ENCODE measurements at regions not wholly inside any gene's neighbourhood (a gene's known extent, or its start where the extent isn't known, plus 50 kb on each side); places are given as distances from the start of the nearest gene placed in this dataset.

DNA sequence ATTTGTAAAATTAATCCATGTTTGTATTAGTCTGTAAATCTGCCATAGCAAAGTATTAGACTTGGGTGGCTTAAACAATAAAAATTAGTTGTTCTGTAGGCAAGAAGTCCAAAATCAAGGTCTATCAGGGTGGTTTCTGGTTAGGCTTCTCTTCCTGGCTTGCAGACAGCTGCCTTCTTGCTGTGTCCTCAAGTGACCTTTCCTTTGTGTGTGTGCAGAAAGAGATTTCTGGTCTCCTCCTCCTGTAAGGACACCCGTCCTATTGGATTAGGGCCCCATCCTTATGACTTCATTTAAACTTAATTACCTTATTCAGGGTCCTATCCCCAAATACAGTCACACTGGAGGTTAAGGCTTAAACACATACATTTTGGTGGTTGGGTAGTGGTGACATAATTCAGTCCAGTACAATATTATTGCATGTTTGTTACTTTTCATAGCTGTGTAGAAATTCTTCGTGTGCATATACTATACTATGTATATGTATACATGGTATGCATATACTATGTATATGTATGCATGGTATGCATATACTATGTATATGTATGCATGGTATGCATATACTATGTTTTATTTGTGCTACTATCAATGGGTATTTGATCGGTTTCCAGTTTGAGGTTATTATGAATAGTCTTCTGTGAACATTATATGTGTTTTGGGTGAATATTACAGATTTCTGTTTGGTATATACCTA is 57.9 kb upstream of the RNU6-1 start:
- no peak for DNase-seq (ENCODE audit: low read depth, low spot score)
- Histone ChIP-seq H3K36me3 (ENCODE audit: control insufficient read depth in 2 of 2, extremely low read depth in 1 of 2, insufficient read depth in 2 of 2, low read length in 2 of 2) (no peaks in the 10 kb centered on the region), H2AFZ (ENCODE audit: control insufficient read depth, low read length) (no peak overlapping the region), H3K9me1 (ENCODE audit: control insufficient read depth, extremely low read depth, insufficient read depth, low read length) (no peaks in the 10 kb centered on the region), H3K9me3 (ENCODE audit: control insufficient read depth, low read depth, low read length) (no peaks in the 10 kb centered on the region), H3K27me3 (ENCODE audit: control insufficient read depth, extremely low read depth, insufficient read depth, low read length) (no peaks in the 10 kb centered on the region), H3K4me3 (ENCODE audit: control insufficient read depth in 2 of 3, extremely low read depth in 1 of 3, insufficient read depth in 2 of 3, low read depth in 1 of 3, low read length in 3 of 3) (no peak overlapping the region), H4K20me1 (ENCODE audit: control insufficient read depth, extremely low read depth, insufficient read depth, low read length) (no peaks in the 10 kb centered on the region), H3K27ac (ENCODE audit: control insufficient read depth, insufficient read depth, low read length) (no peak overlapping the region), H3K79me2 (ENCODE audit: control insufficient read depth, insufficient read depth, low read length) (no peaks in the 10 kb centered on the region), H3K9ac (ENCODE audit: control insufficient read depth, extremely low read depth, insufficient read depth, low read length) (no peak overlapping the region), H3K4me2 (ENCODE audit: control insufficient read depth, extremely low read depth, insufficient read depth, low read depth, low read length) (no peak overlapping the region), H3K4me1 (ENCODE audit: control insufficient read depth, extremely low read depth, insufficient read depth, low read length) (no peaks in the 10 kb centered on the region)
- TF ChIP-seq, protein P1, sequence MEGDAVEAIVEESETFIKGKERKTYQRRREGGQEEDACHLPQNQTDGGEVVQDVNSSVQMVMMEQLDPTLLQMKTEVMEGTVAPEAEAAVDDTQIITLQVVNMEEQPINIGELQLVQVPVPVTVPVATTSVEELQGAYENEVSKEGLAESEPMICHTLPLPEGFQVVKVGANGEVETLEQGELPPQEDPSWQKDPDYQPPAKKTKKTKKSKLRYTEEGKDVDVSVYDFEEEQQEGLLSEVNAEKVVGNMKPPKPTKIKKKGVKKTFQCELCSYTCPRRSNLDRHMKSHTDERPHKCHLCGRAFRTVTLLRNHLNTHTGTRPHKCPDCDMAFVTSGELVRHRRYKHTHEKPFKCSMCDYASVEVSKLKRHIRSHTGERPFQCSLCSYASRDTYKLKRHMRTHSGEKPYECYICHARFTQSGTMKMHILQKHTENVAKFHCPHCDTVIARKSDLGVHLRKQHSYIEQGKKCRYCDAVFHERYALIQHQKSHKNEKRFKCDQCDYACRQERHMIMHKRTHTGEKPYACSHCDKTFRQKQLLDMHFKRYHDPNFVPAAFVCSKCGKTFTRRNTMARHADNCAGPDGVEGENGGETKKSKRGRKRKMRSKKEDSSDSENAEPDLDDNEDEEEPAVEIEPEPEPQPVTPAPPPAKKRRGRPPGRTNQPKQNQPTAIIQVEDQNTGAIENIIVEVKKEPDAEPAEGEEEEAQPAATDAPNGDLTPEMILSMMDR (optimal IDR thresholded peaks at IDR 0.05 in 1 of 3, IDR thresholded peaks at IDR 0.05 in 1 of 3, conservative IDR thresholded peaks at IDR 0.05 in 1 of 3; ENCODE audit: extremely low read depth in 1 of 3, insufficient read depth in 2 of 3, low read length in 3 of 3), result no peak
- TF ChIP-seq EZH2 (IDR thresholded peaks at IDR 0.05; ENCODE audit: low read length), result no peak
- FAIRE-seq, result no peak
- dilution Hi-C loops (cut with MboI; ENCODE audit: extremely low pct_ligation_motif_present, low sequenced_read_pairs), result no loop called here

DNA sequence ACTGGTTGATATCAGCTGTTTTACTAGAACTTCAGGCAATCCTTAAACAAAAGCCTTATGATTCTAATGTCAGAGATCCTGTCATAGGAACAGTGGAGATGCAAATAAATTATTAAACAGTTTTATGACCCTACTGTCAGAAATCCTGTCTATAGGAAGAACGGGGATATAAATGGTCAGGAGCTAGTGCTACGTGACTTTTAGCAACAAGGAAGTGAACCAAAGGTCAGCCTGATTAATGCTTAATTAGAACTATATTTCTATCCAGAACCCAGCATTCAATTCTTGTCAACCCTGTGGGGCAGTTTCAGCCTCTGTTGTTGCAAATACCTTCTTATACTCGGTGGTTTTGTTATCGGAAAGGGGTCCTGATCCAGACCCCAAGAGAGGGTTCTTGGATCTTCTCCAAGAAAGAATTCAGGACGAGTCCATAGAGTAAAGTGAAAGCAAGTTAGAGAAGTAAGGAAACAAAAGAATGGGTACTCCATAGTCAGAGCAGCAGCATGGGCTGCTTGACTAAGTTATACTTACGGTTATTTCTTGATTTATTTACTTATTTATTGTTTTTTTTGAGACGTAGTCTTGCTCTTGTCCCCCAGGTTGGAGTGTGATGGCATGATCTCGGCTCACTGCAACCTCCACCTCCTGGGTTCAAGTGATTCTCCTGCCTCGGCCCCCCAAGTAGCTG is 59.9 kb upstream of the RNU6-1 start:
- FAIRE-seq (no peak), DNase-seq (ENCODE audit: low read depth, low spot score) (no peak)
- no peaks in the 10 kb centered on the region for H3K36me3 ChIP-seq (ENCODE audit: control insufficient read depth in 2 of 2, extremely low read depth in 1 of 2, insufficient read depth in 2 of 2, low read length in 2 of 2)
- H3K4me3 ChIP-seq (ENCODE audit: control insufficient read depth in 2 of 3, extremely low read depth in 1 of 3, insufficient read depth in 2 of 3, low read depth in 1 of 3, low read length in 3 of 3), result no peak overlapping the region
- no peaks in the 10 kb centered on the region for H3K9me1 ChIP-seq (ENCODE audit: control insufficient read depth, extremely low read depth, insufficient read depth, low read length)
- H3K4me1 ChIP-seq (ENCODE audit: control insufficient read depth, extremely low read depth, insufficient read depth, low read length), result no peaks in the 10 kb centered on the region
- H3K4me2 ChIP-seq (ENCODE audit: control insufficient read depth, extremely low read depth, insufficient read depth, low read depth, low read length), result no peak overlapping the region
- no peak overlapping the region for H3K27ac ChIP-seq (ENCODE audit: control insufficient read depth, insufficient read depth, low read length)
- H3K27me3 ChIP-seq (ENCODE audit: control insufficient read depth, extremely low read depth, insufficient read depth, low read length), result no peaks in the 10 kb centered on the region
- no peaks in the 10 kb centered on the region for H3K9me3 ChIP-seq (ENCODE audit: control insufficient read depth, low read depth, low read length)
- no peaks in the 10 kb centered on the region for H4K20me1 ChIP-seq (ENCODE audit: control insufficient read depth, extremely low read depth, insufficient read depth, low read length)
- H3K79me2 ChIP-seq (ENCODE audit: control insufficient read depth, insufficient read depth, low read length), result no peaks in the 10 kb centered on the region
- dilution Hi-C loops (cut with MboI; ENCODE audit: extremely low pct_ligation_motif_present, low sequenced_read_pairs), result no loop called here
- H3K9ac ChIP-seq (ENCODE audit: control insufficient read depth, extremely low read depth, insufficient read depth, low read length), result no peak overlapping the region
- TF ChIP-seq, protein P1 (optimal IDR thresholded peaks at IDR 0.05 in 1 of 3, IDR thresholded peaks at IDR 0.05 in 1 of 3, conservative IDR thresholded peaks at IDR 0.05 in 1 of 3; ENCODE audit: extremely low read depth in 1 of 3, insufficient read depth in 2 of 3, low read length in 3 of 3), result no peak
- no peak for TF ChIP-seq EZH2 (IDR thresholded peaks at IDR 0.05; ENCODE audit: low read length)
- H2AFZ ChIP-seq (ENCODE audit: control insufficient read depth, low read length), result no peak overlapping the region
